Calu3 (cell line): ENCODE measurements at regions not wholly inside any gene's neighbourhood (a gene's known extent, or its start where the extent isn't known, plus 50 kb on each side); places are given as distances from the start of the nearest gene placed in this dataset.

Experiments
- BruUV-seq: library from RNA; stranded (reverse); fragments of 400-500 nt; replicated peaks from 2 replicates; lab custom pipeline; 2021; lab: Mats Ljungman, UMichigan
- CTCF ChIA-PET: fragments of 300-600 bp; sonication (Branson Sonifier 250); formaldehyde crosslinking; loops from one replicate; lab custom pipeline; 2022; ENCODE audit warnings: antibody characterized with exemption; lab: Charles Lee
- DNase-seq: peaks from one replicate; pipeline ENCODE4 v3.0.0; 2022
- H3K27ac Mint-ChIP-seq: one replicate; pipeline ENCODE4 v1.8.0; 2022; ENCODE audit warnings: mixed read lengths; ENCODE audit not compliant: unreplicated experiment
- H3K27me3 Mint-ChIP-seq: one replicate; pipeline ENCODE4 v1.8.0; 2022; ENCODE audit warnings: mixed read lengths; ENCODE audit not compliant: unreplicated experiment
- H3K36me3 Mint-ChIP-seq: one replicate; pipeline ENCODE4 v1.8.0; 2022; ENCODE audit warnings: mild to moderate bottlenecking, moderate library complexity, mixed read lengths; ENCODE audit not compliant: insufficient read depth, unreplicated experiment
- H3K4me1 Mint-ChIP-seq: one replicate; pipeline ENCODE4 v1.8.0; 2022; ENCODE audit warnings: mild to moderate bottlenecking, low read depth, mixed read lengths; ENCODE audit not compliant: unreplicated experiment
- H3K4me3 Mint-ChIP-seq: one replicate; pipeline ENCODE4 v1.8.0; 2022; ENCODE audit warnings: mild to moderate bottlenecking, low read depth, moderate library complexity, mixed read lengths; ENCODE audit not compliant: unreplicated experiment
- H3K9me3 Mint-ChIP-seq: one replicate; pipeline ENCODE4 v1.8.0; 2022; ENCODE audit warnings: low read depth, mixed read lengths; ENCODE audit not compliant: unreplicated experiment
- intact Hi-C: fragments of 100-400 bp; cut with micrococcal nuclease; formaldehyde crosslinking; loops from one replicate; pipeline ENCODE4 v1.10.0; 2022; ENCODE audit not compliant: unreplicated experiment
- TF ChIP-seq, protein P1 (sequence below): fragments of 200-600 bp; IDR thresholded peaks from one replicate; pipeline ENCODE4 v1.8.0; 2022; ENCODE audit warnings: antibody characterized with exemption; ENCODE audit not compliant: unreplicated experiment

DNA sequence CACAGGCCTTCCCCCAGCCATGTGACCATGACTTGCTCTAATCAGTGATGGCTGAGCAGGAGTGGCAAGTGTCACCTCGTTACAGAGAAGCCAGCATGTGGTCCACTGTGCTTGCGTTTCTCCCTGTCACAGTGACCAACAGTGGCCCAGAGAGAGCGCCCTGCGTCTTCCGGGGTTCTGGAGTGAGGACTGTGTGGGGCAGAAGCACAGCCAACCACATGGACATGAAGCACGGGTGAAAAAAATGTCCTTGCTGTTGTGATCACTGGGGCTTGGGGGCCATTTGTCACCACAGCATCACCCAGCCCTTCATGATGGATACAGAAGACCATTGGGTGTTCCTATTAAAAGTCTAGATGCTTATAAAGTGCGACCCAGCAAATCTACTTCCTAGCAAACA, 174.6 kb upstream of the C14orf180 start:
- TF ChIP-seq, protein P1, sequence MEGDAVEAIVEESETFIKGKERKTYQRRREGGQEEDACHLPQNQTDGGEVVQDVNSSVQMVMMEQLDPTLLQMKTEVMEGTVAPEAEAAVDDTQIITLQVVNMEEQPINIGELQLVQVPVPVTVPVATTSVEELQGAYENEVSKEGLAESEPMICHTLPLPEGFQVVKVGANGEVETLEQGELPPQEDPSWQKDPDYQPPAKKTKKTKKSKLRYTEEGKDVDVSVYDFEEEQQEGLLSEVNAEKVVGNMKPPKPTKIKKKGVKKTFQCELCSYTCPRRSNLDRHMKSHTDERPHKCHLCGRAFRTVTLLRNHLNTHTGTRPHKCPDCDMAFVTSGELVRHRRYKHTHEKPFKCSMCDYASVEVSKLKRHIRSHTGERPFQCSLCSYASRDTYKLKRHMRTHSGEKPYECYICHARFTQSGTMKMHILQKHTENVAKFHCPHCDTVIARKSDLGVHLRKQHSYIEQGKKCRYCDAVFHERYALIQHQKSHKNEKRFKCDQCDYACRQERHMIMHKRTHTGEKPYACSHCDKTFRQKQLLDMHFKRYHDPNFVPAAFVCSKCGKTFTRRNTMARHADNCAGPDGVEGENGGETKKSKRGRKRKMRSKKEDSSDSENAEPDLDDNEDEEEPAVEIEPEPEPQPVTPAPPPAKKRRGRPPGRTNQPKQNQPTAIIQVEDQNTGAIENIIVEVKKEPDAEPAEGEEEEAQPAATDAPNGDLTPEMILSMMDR, result no peak
- intact Hi-C loops, result no loop called here
- CTCF ChIA-PET, result no interaction called here
- no TSS peak for BruUV-seq
- Mint-ChIP-seq H3K4me3 (no peak overlapping the region), H3K27ac (no peak overlapping the region), H3K36me3 (no peaks in the 10 kb centered on the region), H3K9me3 (peaks cover 4% of the 10 kb centered on the region), H3K27me3 (peaks cover 81% of the 10 kb centered on the region), H3K4me1 (no peaks in the 10 kb centered on the region)
- DNase-seq, result no peak

DNA sequence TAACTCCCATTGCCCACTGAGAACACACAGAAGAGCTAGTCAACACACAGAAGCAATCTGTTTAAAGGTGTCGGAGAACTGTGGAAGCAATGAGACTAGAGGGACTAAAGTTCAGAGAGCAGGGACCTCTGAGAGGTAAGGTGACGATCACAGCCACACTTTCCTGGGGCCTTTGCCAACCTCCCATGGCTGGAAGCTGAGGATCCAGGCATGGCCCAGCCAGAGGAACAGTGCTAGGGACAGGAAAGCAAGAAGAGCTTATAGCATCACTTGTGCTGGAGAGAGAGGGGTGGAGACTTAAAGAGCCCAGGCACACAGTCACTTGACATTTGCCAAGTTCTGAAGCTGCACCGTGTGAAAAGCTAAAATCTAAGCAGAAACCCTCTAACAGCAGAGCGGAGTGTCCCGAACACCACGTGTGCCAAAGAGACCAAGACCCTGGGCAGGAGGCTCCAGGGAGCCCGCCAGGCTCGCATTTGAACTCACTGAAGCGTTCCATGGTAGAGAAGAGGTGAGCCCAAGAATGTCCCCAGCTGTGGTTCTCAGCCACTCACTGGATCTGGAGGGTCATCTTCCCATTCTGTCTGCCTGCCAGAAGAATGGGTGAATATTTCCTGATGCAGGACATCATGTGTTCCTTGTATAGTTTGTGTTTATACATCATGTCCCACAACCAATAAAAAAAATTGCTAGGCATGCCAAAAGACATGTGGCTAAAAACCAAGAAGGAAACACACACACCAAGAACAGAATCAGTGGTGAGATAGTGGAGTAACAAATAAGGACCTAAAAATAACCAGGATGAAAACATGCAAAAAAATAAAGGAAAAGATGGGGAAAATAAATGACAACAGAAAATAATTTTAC, 174.0 kb upstream of the C14orf180 start:
- Mint-ChIP-seq H3K36me3 (no peaks in the 10 kb centered on the region), H3K27ac (no peak overlapping the region), H3K4me1 (no peaks in the 10 kb centered on the region), H3K4me3 (no peak overlapping the region), H3K9me3 (peaks cover 4% of the 10 kb centered on the region), H3K27me3 (peaks cover 74% of the 10 kb centered on the region)
- intact Hi-C loops, result no loop called here
- TF ChIP-seq, protein P1, result no peak
- no TSS peak for BruUV-seq
- CTCF ChIA-PET, result no interaction called here
- DNase-seq, result no peak

DNA sequence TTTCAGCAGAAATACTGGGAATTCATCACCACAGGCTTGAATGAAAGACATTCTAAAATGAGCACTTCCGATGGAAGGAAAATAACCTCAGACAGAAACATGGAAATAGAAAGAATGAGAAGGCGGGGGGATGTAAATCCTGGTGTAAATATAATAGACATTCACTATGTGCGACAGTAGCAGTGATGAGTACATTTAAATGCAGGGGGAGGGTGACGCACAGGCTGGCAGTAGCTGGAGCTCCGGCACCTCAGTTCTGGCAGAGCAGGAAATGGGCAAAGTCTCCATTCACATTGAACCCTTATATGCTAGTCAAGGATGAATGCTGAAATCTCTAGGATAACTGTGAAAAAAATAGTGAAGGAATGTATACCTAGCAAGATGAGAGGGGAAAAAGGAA, 172.7 kb upstream of the C14orf180 start:
- no peaks in the 10 kb centered on the region for H3K36me3 Mint-ChIP-seq
- H3K27ac Mint-ChIP-seq, result no peak overlapping the region
- no TSS peak for BruUV-seq
- CTCF ChIA-PET, result no interaction called here
- TF ChIP-seq, protein P1, result no peak
- intact Hi-C loops, result no loop called here
- H3K9me3 Mint-ChIP-seq, result peaks cover 4% of the 10 kb centered on the region
- H3K27me3 Mint-ChIP-seq, result peaks cover 74% of the 10 kb centered on the region
- H3K4me3 Mint-ChIP-seq, result no peak overlapping the region
- no peaks in the 10 kb centered on the region for H3K4me1 Mint-ChIP-seq
- no peak for DNase-seq

DNA sequence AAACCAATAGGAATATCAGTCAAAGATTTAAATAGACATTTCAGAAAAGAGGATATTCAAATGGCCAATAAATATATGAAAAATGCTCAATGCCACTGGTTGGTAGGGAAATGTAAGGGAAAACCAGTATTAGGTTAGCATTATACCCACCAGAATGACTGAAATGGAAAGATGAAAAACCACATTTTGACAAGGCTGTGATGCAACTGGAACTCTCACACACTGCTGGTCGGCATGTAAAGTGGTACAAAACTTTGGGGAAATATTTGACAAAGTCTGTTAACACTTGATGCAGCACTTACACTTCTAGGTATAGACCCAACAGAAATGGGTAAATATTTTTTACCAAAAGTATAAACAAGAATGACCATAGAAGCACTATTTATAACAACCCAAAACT, 163.2 kb upstream of the C14orf180 start:
- Mint-ChIP-seq H3K4me1 (no peaks in the 10 kb centered on the region), H3K4me3 (no peak overlapping the region), H3K27me3 (peaks cover 59% of the 10 kb centered on the region), H3K36me3 (no peaks in the 10 kb centered on the region), H3K27ac (no peak overlapping the region), H3K9me3 (no peaks in the 10 kb centered on the region)
- TF ChIP-seq, protein P1, result no peak
- intact Hi-C loops, result no loop called here
- DNase-seq, result no peak
- CTCF ChIA-PET, result no interaction called here
- BruUV-seq, result no TSS peak
